CD4-positive, CD25-positive, alpha-beta regulatory T cell (primary cell): ENCODE measurements at regions not wholly inside any gene's neighbourhood (a gene's known extent, or its start where the extent isn't known, plus 50 kb on each side); places are given as distances from the start of the nearest gene placed in this dataset.

Source experiments
- ATAC-seq, 2 donors: fragments of 150-1000 bp; cut with Tn5 transposase; one replicate each; pipeline ENCODE4 v1.10.0; 2021; ENCODE audit warnings: low read depth in 2 of 2, moderate number of reproducible peaks in 2 of 2, moderate library complexity in 1 of 2
- DNase-seq, 3 donors: peaks; one replicate each; pipeline versions ENCODE4 v3.0.0 to v3.0.0-alpha.2; 2012 to 2022; ENCODE audit warnings: mixed read lengths in 1 of 3
- H3K27ac ChIP-seq: one replicate; pipeline ENCODE4 v1.7.0; 2013; ENCODE audit warnings: mild to moderate bottlenecking, low read length; ENCODE audit not compliant: insufficient read depth, poor library complexity, severe bottlenecking
- H3K27me3 ChIP-seq: one replicate; pipeline ENCODE4 v1.7.0; 2013; ENCODE audit warnings: low read length; ENCODE audit not compliant: control insufficient read depth, insufficient read depth
- H3K36me3 ChIP-seq: one replicate; pipeline ENCODE4 v1.7.0; 2013; ENCODE audit warnings: mild to moderate bottlenecking, low read length, moderate library complexity; ENCODE audit not compliant: control insufficient read depth, insufficient read depth
- H3K4me1 ChIP-seq: 2 replicates; pipeline ENCODE4 v1.7.0; 2013; ENCODE audit warnings: mild to moderate bottlenecking, low read length; ENCODE audit not compliant: insufficient read depth, control insufficient read depth, poor library complexity, severe bottlenecking
- H3K4me3 ChIP-seq: one replicate; pipeline ENCODE4 v1.7.0; 2013; ENCODE audit warnings: low read depth, mild to moderate bottlenecking, low read length, moderate library complexity
- H3K9me3 ChIP-seq, 2 experiments: 1 replicate in 1 of 2; 2 replicates in 1 of 2; pipeline ENCODE4 v1.7.0; 2013; ENCODE audit warnings: low read length in 2 of 2, mild to moderate bottlenecking in 1 of 2, moderate library complexity in 1 of 2; ENCODE audit not compliant: control insufficient read depth in 2 of 2
- H3K27ac Mint-ChIP-seq, 3 donors: one replicate each; pipeline ENCODE4 v1.8.0; 2020 to 2022; ENCODE audit warnings: mild to moderate bottlenecking in 3 of 3, mixed read lengths in 3 of 3, moderate library complexity in 2 of 3
- H3K27me3 Mint-ChIP-seq: one replicate; pipeline ENCODE4 v1.8.0; 2022; ENCODE audit warnings: mild to moderate bottlenecking, mixed read lengths
- H3K36me3 Mint-ChIP-seq: one replicate; pipeline ENCODE4 v1.8.0; 2020; ENCODE audit warnings: mixed read lengths
- H3K4me1 Mint-ChIP-seq, 4 donors: one replicate each; pipeline ENCODE4 v1.8.0; 2020 to 2022; ENCODE audit warnings: mixed read lengths in 4 of 4, mild to moderate bottlenecking in 1 of 4
- H3K4me3 Mint-ChIP-seq, 4 donors: one replicate each; pipeline ENCODE4 v1.8.0; 2020 to 2022; ENCODE audit warnings: mild to moderate bottlenecking in 4 of 4, mixed read lengths in 4 of 4, moderate library complexity in 3 of 4
- H3K9me3 Mint-ChIP-seq, 7 donors: one replicate each; pipeline ENCODE4 v1.8.0; 2020 to 2022; ENCODE audit warnings: mixed read lengths in 7 of 7, mild to moderate bottlenecking in 3 of 7, moderate library complexity in 2 of 7

DNA sequence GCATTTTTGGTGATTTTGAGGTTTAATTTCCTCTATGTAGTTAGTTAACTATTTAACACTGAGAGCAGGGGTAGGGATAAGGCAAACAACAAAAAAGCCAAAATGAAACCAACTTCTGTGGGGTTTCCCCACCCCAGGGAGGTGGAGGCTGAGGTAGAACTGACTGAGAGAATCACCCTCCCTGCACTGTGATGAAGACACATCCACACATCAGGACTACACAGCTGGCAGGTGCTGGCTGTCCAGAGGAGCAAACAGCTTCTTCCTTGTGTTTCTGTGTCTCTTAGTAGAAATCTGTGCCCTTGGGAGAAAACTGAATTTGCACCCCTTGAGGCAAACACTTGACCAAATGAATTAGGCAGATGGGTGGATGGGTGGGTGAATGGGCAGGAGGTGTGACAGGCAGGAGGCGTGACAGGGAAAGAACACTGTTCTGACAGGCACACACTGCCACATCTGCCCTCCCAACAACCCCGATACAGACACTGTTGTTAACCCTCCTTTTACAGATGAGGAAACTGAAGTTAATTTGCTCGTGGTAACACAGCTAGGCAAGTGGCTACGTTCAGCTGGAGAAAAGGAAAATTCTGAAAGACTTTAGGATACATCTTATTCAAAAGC, 62.9 kb upstream of the AMZ2 start:
- peaks cover 31 to 70% (median 56%) of the 10 kb centered on the region in 4 donors for H3K4me1 Mint-ChIP-seq
- H3K36me3 Mint-ChIP-seq, result no peaks in the 10 kb centered on the region
- peak overlapping the region; percentile 88 to 96 (median 95) for H3K27ac Mint-ChIP-seq
- DNase-seq, result peak; percentile 37 to 88 (median 67)
- H3K27ac ChIP-seq, result peak overlapping the region; percentile 86
- peaks cover 8% of the 10 kb centered on the region for H3K36me3 ChIP-seq
- H3K27me3 ChIP-seq, result no peaks in the 10 kb centered on the region
- peak; percentile 75 to 81 for ATAC-seq
- no peaks in the 10 kb centered on the region for H3K9me3 ChIP-seq
- H3K4me3 ChIP-seq, result peak overlapping the region; percentile 88
- H3K27me3 Mint-ChIP-seq, result peaks cover 12% of the 10 kb centered on the region
- H3K9me3 Mint-ChIP-seq, result peaks cover 0 to 2% (median 0%) of the 10 kb centered on the region in 7 donors
- peaks cover 52% of the 10 kb centered on the region for H3K4me1 ChIP-seq
- peak overlapping the region; percentile 85 to 97 (median 88) for H3K4me3 Mint-ChIP-seq

DNA sequence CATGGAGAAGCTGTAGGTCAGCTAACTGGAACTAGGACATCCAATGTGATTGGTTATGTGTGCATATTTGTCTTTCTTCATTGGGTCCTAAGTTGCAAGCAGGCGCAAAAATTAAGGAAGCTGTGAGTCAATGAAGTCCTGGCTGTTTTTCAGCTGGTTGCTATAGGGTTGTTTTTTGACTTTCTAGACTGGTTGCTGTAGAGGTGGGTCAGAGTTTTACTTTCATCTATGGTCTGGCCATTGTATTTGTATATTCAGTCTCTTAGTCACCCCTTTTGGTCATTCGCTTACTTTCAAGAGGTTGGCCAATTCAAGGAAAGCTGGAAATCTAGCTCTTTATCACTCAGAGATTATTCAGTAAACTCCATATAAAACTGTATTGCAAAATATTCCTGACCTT, 62.0 kb upstream of the AMZ2 start:
- no peaks in the 10 kb centered on the region for H3K9me3 ChIP-seq
- DNase-seq (no peak), ATAC-seq (no peak)
- peaks cover 52% of the 10 kb centered on the region for H3K4me1 ChIP-seq
- H3K4me3 Mint-ChIP-seq, result peak overlapping the region in 3 of 4 donors; percentile 19 to 97 (median 86)
- no peaks in the 10 kb centered on the region for H3K36me3 Mint-ChIP-seq
- peaks cover 8% of the 10 kb centered on the region for H3K36me3 ChIP-seq
- peak overlapping the region; percentile 86 for H3K27ac ChIP-seq
- peaks cover 24 to 64% (median 50%) of the 10 kb centered on the region in 4 donors for H3K4me1 Mint-ChIP-seq
- no peaks in the 10 kb centered on the region for H3K9me3 Mint-ChIP-seq
- H3K4me3 ChIP-seq, result peak overlapping the region; percentile 88
- H3K27ac Mint-ChIP-seq, result peak overlapping the region; percentile 67 to 96 (median 88)
- H3K27me3 Mint-ChIP-seq, result peaks cover 8% of the 10 kb centered on the region
- no peaks in the 10 kb centered on the region for H3K27me3 ChIP-seq

DNA sequence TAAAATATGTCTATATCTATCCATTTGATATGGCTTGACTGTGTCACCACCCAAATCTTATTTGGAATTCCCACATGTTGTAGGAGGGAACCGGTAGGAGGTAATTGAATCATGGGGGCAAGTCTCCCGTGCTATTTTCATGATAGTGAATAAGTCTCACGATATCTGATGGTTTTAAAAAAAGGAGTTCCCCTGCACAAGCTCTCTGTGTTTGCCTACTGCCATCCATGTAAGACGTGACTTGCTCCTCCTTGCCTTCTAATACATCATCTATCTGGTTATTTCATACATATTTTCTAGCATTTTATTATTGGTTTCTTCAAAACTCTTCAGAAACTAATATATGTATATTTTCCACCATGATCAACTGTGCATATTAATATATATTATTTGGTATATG, 57.3 kb upstream of the AMZ2 start:
- no peak for DNase-seq
- H3K27me3 Mint-ChIP-seq, result peaks cover 6% of the 10 kb centered on the region

DNA sequence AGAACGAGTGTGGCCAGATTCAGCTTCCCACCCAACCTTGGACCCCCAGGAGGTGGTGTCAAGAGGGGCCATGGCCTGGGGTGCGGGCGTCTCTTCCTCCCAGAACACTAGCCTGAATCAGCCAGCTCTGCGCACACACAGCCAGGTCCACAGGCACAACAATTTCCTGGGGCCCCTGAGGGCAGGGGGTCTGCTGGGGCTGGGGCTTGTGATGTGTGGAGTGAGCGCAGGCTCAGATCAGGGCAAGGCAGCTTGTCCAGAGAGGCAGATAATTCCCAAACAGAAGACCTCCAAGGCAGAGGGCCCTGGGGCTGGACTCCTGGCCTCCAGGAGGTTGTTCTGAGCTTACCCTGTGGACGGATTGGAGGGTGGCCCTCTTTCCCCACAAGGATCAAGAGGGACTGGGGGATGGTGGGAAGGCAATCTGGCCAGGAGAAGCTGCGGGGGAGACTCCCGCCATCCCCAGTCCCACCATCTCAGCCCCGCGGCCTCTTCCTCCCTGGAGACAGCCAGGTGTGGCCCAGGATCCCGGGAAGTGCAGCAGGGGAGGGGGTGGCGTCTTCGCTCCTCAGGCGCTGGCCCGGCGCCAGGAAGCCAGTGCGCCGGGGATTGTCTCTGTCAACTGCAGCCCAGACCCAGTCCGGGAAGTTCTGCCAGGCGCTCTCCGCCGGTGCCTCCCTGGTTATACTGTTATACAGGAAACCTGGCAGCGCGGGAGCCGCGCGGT, 52.0 kb upstream of the AMZ2 start:
- no peaks in the 10 kb centered on the region for H3K36me3 Mint-ChIP-seq
- Histone ChIP-seq H3K27ac (no peak overlapping the region), H3K9me3 (no peaks in the 10 kb centered on the region), H3K27me3 (no peaks in the 10 kb centered on the region), H3K4me3 (no peak overlapping the region), H3K36me3 (no peaks in the 10 kb centered on the region), H3K4me1 (peaks cover 50% of the 10 kb centered on the region)
- H3K4me1 Mint-ChIP-seq, result peaks cover 6 to 44% (median 16%) of the 10 kb centered on the region in 4 donors
- ATAC-seq, result no peak
- H3K4me3 Mint-ChIP-seq, result peak overlapping the region; percentile 45 to 91 (median 66)
- no peaks in the 10 kb centered on the region for H3K9me3 Mint-ChIP-seq
- peaks cover 39% of the 10 kb centered on the region for H3K27me3 Mint-ChIP-seq
- H3K27ac Mint-ChIP-seq, result no peak overlapping the region
- no peak for DNase-seq

More for the DNA sequence above, 57.3 kb upstream of the AMZ2 start:
- Histone ChIP-seq H3K27me3 (no peaks in the 10 kb centered on the region), H3K27ac (no peak overlapping the region), H3K4me1 (peaks cover 10% of the 10 kb centered on the region), H3K36me3 (peaks cover 6% of the 10 kb centered on the region), H3K9me3 (no peaks in the 10 kb centered on the region), H3K4me3 (no peak overlapping the region)
- Mint-ChIP-seq H3K9me3 (no peaks in the 10 kb centered on the region), H3K4me1 (peaks cover 16 to 31% (median 23%) of the 10 kb centered on the region in 4 donors), H3K27ac (peak overlapping the region in 1 of 3 donors; percentile 26), H3K36me3 (no peaks in the 10 kb centered on the region), H3K4me3 (peak overlapping the region in 1 of 4 donors; percentile 21)
- no peak for ATAC-seq

DNA sequence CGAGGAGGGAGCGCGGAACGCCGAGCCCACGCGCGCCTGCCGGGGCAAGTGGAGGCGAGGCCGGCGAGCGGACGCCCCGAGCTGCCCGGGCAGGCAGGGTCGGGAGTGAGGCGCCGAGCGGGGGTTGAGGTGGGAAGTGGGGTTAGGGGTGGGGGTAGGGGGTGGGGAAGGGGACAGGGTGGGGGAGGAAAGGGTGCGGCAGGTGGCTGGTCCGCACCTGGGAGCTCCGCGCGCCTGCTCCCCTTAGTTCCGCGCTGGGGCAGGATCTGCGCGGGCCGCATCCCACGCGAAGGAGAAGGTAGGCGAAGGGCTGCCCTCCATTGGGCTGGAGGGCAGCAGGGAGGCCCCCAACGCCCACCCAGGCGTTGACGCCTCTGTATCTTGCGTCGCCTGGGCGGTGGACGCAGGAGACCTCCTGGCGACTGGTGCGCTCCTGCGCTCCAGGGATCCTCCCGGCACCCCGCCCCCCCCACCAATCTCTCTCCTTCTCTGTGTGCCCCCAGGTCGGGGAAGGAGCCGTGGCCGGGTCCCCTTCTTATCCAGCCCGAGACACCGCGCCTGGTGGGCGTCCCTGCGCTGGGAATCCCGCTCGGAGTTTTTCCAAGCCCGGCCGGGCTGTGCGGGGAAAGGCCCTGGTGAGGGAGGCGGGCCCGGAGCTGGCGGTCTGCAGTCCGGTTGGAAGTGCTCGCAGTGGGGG, 51.3 kb upstream of the AMZ2 start:
- no peaks in the 10 kb centered on the region for H3K36me3 ChIP-seq
- H3K4me3 ChIP-seq, result no peak overlapping the region
- H3K4me1 Mint-ChIP-seq, result peaks cover 6 to 49% (median 17%) of the 10 kb centered on the region in 4 donors
- no peaks in the 10 kb centered on the region for H3K36me3 Mint-ChIP-seq
- H3K9me3 ChIP-seq, result no peaks in the 10 kb centered on the region
- peaks cover 56% of the 10 kb centered on the region for H3K4me1 ChIP-seq
- no peak overlapping the region for H3K27ac ChIP-seq
- no peaks in the 10 kb centered on the region for H3K9me3 Mint-ChIP-seq
- DNase-seq (no peak), ATAC-seq (no peak)
- H3K27me3 Mint-ChIP-seq, result peaks cover 39% of the 10 kb centered on the region
- H3K4me3 Mint-ChIP-seq, result peak overlapping the region in 3 of 4 donors; percentile 27 to 78 (median 52)
- no peak overlapping the region for H3K27ac Mint-ChIP-seq
- H3K27me3 ChIP-seq, result no peaks in the 10 kb centered on the region

DNA sequence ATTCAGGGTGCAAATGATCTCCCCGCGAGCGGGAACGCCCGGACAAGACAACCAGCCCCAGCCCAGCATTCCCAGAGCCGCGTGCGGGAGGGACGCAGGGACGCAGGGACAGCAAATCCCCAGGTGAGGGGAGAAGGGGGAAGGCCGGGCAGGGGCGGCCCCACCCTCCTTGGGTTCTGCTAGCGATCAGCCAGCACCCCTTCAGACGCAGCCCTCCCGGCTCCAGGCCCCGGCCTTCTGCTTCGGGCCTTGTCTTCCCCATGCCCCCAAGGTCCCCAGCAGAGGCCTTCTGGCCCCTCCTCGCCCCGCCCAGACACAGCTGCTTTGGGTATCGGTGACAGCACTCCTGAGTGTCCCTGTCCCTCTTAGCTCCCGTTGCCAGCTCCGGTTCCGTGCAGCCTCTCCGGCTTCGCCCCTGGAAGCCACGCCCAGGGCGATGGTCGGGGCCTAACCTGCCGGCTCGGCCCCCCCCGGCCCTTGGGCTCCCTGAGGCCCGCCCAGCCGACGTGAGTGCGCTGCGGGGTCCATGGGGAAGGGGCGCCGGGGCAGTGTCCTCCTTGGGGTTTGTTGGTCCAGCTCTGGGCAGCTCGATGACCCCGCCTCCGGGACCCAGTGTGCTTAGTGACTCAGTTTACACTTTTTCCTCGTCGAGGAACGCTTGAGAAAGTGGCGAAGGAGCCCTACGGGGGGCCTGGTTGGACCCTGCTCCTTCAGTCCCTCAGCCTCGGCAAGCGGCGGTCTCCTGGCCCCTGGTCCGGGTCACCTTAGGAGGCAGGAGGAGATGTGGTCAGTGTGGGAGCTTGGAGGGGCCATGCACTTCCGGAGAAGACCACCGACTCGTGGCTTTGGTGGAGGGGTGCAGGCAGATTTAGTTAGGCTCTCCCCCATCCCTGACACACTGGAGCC, 50.5 kb upstream of the AMZ2 start:
- H3K36me3 Mint-ChIP-seq, result no peaks in the 10 kb centered on the region
- peak in 2 of 3 donors; percentile 27 to 34 for DNase-seq
- H3K9me3 Mint-ChIP-seq, result no peaks in the 10 kb centered on the region
- no peak overlapping the region for H3K4me3 ChIP-seq
- no peak overlapping the region for H3K27ac Mint-ChIP-seq
- peaks cover 39% of the 10 kb centered on the region for H3K27me3 Mint-ChIP-seq
- no peaks in the 10 kb centered on the region for H3K36me3 ChIP-seq
- no peaks in the 10 kb centered on the region for H3K27me3 ChIP-seq
- ATAC-seq, result peak in 1 of 2 donors; percentile 11
- peaks cover 6 to 48% (median 16%) of the 10 kb centered on the region in 4 donors for H3K4me1 Mint-ChIP-seq
- no peak overlapping the region for H3K27ac ChIP-seq
- H3K4me3 Mint-ChIP-seq, result peak overlapping the region; percentile 78 to 90 (median 84)
- peaks cover 56% of the 10 kb centered on the region for H3K4me1 ChIP-seq
- no peaks in the 10 kb centered on the region for H3K9me3 ChIP-seq
